HG03558 (cell line): ENCODE measurements at regions not wholly inside any gene's neighbourhood (a gene's known extent, or its start where the extent isn't known, plus 50 kb on each side); places are given as distances from the start of the nearest gene placed in this dataset.
A peak's percentile ranks its signal among the peaks of the same experiment; 100 is the strongest.
"Not testable (repeated sequence)": the region's sequence is repeated elsewhere in the genome, so short reads cannot be mapped to it uniquely, and the experiment has no call there.

ENCODE experiments used
- ATAC-seq: cut with Tn5 transposase; IDR thresholded peaks from one replicate; pipeline ENCODE4 v1.9.1; 2021; ENCODE audit warnings: moderate number of reproducible peaks; ENCODE audit not compliant: unreplicated experiment; ENCODE audit errors: extremely low read depth

DNA sequence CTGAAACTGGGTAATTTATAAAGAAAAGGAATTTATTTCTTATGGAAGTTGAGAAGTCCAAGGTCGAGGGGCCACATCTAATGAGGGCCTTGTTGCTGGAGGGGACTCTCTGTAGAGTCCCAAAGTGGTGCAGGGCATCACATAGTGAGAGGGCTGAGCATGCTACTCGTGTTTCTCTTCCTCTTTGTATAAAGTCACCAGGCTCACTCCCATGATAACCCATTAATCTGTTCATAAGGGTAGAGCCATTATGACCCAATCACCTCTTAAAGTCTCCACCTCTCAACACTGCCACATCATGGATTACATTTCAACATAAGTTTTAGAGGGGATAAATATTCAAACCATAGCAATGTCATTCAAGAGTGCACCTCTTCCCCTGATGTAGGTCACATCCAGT lies 79.1 kb upstream of the ATP2B1 start:
- ATAC-seq = no peak

GRCh38 chr12:89786177-89786810 lies 77.7 kb upstream of the ATP2B1 start:
- ATAC-seq = no peak

- no peak for ATAC-seq
Observed at GRCh38 chr12:89783359-89784060, 74.9 kb upstream of the ATP2B1 start.

DNA sequence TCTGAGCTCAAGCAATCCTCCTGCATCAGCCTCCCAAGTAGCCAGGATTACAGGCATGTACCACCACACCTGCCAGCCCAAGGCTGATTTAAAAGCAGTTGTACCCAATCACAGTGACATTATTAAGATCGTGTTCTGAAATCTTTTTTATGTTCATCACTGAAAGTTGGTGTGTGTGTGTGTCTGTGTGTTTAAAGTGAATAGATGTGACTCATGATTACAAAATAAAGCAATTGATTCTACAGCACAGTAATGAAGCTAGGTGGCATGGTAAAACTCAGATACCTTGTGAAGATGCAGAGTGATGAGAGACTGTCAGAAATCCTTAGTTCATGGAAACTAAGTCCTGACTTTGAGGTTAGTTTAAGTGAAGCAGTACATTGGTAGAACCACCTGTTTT lies 74.2 kb upstream of the ATP2B1 start:
- ATAC-seq = no peak

GRCh38 chr12:89781946-89782550 lies 73.4 kb upstream of the ATP2B1 start:
- no peak for ATAC-seq

- no peak for ATAC-seq
Observed at GRCh38 chr12:89781156-89781555, 72.5 kb upstream of the ATP2B1 start.

DNA sequence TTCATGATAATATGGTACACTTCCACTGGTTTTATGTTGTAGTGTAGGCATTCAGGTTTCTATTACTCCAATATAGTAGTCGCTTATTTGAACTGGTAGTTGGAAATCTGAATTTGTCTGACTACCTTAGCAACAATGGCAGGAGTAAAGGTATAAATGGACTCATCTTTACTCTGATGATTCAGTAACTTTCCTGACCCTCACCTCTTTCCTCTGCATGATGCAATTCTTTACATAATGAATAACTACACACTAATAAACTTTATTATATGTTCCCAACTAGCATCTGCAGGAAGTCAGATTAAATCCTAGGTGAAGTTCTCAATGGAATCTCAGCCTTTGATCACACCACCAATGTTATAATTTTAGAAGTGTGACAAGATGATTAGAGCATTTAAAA lies 70.5 kb upstream of the ATP2B1 start:
- no peak for ATAC-seq

DNA sequence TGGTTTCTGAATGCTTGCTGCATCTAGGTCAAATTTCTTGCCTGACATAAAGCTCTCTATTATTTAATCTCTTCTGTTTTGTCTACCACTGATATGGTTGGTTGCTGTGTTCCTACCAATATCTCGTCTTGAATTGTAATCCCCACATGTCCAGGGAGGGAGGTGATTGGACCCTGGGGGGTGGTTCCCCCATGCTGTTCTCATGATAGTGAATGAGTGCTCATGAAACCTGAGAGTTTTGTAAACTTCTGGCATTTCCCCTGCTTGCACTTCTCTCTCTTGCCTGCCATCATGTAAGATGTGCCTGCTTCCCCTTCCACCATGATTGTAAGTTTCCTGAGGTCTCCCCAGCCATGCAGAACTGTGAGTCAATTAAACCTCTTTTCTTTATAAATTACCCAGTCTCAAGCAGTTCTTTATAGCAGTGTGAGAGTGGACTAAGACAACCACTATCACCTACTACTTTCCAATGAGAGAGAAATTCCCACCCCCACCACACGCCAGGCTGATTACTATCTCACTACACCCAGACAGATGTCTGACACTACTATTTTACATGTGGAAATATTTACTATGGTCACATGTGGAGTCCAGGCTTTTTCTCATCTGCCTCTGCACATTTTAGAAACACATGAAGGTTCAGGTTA lies 69.2 kb upstream of the ATP2B1 start:
- no peak for ATAC-seq

DNA sequence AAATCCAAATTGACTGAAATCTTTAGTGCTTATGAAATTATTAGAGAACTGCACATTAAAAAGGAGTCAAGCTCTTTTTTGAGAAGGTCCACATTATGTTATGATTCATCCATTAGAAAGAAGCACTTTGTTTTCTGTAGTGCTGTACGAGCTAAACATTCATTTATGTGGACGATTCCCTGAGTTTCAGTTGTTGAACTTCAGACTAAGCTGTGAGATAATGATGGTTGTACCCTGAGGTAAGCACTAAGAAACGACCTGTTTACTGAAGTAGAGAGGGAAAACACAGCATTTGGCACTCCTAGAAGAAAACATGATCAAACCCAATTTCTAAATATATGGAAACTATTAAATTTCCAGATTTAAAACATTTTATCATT lies 67.3 kb upstream of the ATP2B1 start:
- ATAC-seq = no peak

DNA sequence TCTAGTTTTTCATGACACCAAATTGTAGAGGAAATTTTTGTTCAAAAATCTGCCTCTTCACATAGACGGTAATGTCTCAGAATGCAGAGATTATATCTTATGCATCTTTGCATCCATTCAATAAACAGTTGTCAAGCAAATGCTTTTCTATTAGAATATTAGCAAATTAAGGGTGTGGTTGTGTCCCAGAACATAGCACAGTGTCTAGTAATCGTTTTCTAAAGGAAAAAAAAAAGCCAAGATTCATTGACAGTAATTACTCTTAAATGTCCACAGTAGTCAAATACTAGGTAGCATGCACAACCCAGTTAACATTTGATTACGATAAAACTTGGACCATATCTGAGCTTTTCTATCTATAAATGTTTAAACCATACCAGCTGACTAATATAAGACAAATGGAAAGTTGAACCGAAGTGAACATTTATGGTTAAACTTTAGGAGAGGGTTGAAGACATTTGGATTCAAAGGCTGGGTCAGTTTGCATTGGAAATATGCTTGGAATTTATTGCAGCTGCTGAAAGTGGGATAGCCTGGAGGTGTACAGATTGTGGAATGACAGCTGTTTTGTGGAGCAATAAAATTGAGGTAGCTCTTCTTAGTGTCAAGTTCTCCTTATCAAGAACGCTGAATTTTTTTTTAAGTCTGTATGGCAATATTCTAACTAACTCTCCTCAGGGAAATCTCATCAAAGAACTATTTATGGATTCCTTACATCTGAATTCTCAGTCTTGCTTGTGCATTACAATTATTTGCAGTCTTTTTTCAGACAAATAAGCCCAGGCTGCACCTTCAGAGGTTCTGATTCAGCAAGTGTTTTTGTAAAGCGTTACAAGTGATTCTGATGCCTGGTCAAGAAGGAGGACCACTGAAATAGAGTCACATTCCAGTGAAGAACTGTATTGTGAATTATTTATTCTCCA lies 66.7 kb upstream of the ATP2B1 start:
- ATAC-seq = no peak

- ATAC-seq = no peak
Observed at GRCh38 chr12:89774645-89775044, 66.0 kb upstream of the ATP2B1 start.

- ATAC-seq = no peak
Observed at GRCh38 chr12:89770391-89770790, 61.8 kb upstream of the ATP2B1 start.

- ATAC-seq = no peak
Observed at GRCh38 chr12:89769483-89769818, 60.8 kb upstream of the ATP2B1 start.

GRCh38 chr12:89768586-89769482 lies 60.2 kb upstream of the ATP2B1 start:
- ATAC-seq = no peak

DNA sequence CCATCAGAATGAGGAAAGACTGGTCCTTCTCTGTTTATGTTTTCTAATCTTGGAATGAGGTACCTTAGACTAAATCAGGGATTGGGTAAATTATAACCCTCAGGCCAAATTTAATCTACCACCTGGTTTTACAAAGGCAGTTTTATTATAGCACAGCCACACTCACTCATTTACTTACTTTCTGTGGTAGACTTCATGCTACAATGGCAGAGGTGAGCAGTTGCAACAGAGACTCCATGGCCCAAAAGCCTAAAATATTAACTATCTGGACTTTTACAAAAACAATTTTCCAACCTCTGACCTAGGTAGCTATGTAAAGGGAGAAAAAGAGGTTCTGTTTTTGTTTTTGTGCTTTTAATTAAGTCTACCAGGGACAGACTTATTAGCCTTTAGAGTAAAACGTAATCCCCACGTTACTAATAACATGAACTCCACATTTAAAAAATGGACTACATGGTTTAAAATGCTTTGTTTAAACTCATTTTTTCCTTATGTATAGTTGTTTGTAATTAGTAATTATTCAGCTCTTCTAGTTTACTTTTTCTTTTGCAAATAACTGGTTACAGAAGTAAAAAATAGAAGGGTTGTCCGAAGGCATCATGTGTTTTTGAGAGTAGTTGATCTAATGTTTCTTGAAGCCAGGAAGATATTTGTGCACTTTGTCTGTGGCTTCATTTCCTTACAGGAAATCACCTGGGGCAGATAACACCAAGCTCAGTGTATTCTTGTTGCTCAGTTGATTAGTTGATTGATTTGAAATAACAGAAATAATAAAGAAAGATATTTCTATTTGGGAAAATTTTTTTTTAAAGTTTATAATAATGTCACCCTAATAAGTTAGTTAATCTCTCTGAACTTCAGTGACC lies 57.6 kb upstream of the ATP2B1 start:
- peak; percentile 51 for ATAC-seq

DNA sequence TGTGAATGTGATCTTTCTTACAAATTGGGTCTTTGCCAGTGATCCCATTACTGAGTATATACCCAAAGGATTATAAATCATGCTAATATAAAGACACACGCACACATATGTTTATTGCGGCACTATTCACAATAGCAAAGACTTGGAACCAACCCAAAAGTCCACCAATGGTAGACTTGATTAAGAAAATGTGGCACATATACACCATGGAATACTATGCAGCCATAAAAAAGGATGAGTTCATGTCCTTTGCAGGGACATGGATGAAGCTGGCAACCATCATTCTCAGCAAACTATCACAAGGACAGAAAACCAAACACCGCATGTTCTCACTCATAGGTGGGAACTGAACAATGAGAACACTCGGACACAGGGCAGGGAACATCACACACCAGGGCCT lies 55.5 kb upstream of the ATP2B1 start:
- ATAC-seq = not testable (repeated sequence)

DNA sequence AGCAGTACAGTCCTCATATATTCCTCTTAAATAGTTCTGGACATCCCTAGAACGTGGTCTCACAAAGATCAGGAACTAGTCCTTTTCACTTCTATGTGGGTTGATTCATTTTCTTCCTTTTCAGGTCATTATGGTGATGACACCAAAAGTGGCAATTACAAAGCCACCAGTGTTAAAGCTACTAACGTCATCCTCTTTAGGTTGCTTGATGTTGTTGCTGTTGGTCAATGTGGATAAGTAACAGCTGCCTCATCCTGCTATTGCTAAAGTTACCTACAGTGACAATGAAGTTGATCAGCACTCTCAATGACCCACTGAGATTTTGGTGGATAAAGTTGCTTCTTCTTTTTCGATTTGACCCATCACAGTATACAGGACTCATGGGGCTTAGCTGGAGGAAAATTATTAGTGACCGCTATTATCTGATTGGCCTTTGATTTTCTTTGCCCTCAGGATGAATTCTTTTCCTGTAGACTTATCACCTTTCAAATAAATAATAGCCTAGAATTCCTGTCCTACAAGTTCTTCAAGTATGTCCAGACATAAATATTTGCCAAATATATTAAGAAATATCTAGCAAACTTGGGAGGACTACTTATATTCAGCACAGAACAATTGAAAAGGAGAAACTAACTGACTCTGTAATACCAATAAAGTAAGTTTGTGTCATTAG lies 54.0 kb upstream of the ATP2B1 start:
- peak; percentile 41 for ATAC-seq

GRCh38 chr12:89760783-89761182 lies 52.1 kb upstream of the ATP2B1 start:
- no peak for ATAC-seq
